ENCODE measurements at regions not wholly inside any gene's neighbourhood (a gene's known extent, or its start where the extent isn't known, plus 50 kb on each side); places are given as distances from the start of the nearest gene placed in this dataset.
"Not testable (repeated sequence)": the region's sequence is repeated elsewhere in the genome, so short reads cannot be mapped to it uniquely, and the experiment has no call there.

DNA sequence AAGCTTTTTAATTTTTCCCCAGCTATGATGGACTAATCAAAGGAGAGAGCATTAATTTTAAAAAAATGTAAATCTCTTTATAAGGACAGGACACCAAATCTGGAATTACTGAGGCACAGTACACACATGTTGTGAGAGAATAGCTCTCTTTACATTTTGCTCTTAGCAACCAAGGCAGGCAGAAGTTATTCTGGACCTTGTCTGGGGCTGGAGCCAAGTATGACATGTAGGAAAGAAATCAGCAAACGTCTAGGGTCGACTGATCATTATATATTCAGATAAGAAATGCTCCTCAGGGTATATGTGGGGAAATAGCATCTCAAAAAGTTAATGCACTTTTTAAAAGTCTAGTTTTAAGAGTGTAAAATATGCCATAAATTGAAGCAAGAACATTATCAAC is 1330.0 kb upstream of the CELF4 start:
- peak; percentile 56 for DNase-seq

DNA sequence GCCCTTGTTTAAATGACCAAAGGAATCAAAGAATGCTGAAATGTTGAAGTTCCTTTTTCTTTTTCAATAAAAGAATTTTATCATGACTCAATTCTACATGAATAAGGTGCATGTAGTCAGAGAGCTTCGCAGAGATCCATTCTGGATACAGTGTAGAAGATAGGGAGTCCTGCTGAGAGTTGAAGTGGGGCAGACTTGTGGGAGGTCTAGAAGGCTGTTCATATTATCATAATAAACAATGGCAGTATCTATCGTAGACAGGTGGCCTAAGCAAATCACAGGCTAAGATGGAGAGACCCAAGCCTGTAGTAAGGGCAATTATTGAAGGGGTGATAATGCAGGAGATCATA is 1322.0 kb upstream of the CELF4 start:
- DNase-seq: no peak

DNA sequence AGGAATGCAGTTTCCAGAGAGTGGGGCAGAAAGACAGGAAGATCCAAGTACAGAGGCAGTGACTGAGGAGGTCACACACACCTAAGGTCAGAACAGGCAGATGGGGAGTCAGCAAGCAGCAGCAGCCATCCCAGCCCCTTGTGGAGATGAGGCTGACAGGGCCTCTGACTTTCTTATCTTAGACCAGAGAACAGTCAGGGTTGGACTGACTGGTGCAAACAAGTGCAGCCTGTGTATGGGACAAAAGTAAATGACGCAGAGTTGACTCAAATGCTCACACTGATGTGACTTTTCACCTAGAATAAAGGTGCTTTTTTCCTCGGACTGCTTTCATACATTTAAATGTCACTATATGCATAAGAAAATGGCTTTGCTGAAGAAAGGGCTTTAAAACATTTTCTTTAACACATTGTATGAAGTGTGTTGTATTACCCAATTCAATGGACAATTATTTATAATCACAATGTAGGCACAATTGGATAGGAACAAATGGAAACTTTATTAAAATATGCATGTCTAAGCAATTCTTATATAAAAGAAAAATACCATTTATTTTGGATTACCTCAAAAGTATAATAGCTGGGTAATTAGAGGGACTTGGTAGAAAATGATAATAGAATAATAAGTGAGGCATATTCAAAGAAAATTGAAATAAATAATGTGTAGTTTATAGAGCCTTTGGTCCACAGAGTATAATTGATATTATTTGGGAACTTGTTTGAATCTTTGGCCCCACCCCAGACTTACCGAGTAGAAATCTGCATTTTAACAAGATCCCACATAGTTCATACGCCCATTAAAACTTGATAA is 1321.5 kb upstream of the CELF4 start:
- no peak for DNase-seq

DNA sequence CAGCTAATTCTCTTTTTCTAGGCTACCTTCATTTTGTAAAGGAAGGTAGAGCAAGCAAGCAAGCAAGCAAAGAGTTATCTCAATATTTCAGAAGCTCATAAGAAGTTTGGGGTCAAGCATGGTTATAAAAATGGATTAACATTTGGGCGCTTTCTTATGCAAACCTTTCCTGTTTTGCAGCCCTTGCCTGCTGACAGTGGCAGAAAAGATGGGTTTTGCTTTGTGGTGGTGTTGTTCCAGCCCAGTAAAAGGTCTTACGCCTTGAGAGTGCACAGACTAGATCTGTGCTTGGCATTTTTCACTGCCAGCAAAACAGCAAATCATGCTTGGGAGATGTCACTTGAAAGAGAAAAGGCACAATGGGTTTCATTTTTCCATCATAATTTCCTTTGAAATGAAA is 1320.6 kb upstream of the CELF4 start:
- no peak for DNase-seq

DNA sequence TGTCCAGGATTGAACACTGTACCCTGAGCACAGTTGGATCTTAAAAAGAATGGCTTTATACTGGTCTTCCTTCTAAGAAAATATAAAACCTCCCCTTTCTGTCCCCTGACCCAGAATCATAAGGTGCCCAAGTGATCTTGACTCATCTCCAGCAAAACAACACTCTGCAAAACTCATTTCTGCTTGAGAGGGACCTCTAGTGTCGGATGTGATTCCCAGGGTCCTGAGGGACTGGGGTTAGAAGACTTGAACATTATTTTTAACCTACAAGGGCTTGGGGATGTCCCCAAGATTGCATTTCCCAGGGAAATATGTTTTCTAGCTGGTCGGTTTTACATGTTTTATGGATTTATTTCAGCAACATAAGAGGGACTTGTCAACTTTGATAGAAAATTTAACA is 1318.5 kb upstream of the CELF4 start:
- no peak for DNase-seq

DNA sequence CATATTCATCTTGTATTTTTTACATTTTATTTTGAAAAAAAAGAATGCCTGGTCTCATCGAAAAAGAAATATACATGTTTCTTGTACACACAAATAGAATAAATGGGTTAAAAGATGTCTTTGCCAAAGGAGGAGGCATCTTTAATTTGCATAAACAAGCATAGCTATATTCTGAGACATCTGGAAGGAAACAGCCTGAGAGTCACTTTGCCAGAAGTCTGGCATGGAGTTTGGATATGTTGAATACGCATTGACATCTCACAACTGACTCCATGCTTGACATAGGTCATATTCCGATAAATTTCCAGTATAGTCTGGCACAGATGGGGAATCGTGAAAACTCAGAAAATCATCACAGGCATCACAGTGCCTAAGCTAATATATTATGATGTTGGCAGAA is 1317.5 kb upstream of the CELF4 start:
- no peak for DNase-seq

DNA sequence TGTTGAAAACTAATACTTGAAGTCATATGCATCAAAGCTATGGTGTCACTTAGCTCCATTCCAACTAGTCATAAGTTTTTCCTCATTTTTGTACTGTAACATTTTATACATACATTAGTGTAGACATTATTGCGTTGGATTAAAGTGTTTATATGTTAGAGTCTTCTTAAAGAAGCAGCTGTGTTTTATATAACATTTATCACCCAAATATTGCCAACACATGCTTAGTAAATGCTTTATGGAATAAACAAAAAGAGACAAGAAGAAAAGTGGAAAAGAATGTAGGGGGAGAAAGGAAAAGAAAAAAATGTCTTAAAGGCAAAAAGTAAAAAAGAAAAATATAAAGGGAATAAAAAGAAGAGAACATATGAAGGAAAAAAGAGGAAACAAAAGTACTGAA is 1314.3 kb upstream of the CELF4 start:
- no peak for DNase-seq

DNA sequence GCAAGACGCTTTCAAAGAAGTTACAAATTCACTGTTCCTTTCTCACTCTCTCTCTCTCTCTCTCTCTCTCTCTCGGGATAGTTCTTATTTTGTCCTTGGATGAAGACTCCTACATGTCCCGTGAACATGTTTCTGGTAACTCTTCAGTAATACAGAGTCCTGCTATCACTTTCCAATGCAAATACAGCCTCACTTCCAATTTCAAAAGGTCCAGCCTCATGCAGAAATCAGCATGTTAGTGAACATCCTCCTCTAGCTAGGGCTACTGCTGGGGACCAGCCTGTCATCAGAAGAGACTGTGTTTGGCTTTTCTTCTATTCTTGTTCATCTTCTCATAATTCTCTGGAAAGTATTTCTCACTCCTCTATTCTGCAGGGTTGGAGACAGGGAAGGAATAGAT is 1306.7 kb upstream of the CELF4 start:
- DNase-seq: no peak

DNA sequence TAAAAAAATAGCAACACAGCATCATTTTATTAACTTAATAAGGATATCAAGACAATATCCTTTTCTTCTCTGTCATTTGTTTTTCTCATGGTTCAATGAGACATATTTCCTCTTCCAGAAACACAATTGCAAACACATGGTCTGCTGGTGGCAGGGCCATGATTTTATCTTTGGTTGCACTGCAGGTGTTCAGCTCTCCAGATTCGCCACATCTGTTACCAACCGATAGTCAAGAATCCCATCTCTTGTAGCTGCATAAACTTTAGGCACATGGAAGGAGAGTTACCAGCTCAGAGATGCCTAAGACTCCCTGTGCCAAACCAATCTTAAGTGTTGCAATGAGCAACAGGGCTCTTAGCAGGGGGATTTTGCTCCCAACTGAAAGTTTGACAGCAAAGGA is 1303.2 kb upstream of the CELF4 start:
- DNase-seq: no peak

DNA sequence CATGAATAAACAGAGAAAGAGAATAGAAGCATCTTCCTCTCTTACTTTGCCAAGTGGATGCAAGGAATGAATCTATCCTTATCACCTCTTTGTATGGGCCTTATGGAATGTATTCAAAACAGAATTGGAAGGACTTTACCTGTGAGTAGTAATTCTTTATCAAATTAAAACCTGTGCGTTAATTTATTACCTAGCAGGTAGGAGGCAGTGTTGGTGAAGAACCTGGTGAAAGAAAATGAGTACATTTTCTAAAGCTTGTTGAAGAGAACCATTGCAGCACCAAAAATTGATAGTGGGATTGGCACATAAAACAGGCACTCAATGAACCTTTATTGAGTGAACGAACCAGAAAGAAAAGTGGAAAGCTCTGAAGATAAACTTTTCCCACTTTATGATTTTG is 1302.1 kb upstream of the CELF4 start:
- no peak for DNase-seq

DNA sequence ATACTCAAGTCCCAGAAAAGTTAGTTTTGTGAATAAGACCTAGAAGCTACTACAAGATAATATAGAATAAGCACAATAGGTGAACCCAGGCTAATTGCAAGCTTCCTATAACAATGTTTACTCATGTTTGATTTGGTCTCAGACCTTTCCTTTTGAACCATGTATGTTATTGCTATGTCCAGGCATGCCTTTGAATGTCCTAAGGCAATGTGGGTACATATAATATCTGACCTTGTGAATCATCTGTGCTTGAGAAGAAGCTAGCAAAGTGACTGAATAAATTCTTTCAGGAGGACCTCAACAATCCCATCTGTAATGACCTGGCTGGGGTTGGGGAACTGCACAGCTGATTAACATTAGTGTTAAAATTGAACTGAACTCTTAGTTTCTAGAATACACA is 1285.9 kb upstream of the CELF4 start:
- no peak for DNase-seq

DNA sequence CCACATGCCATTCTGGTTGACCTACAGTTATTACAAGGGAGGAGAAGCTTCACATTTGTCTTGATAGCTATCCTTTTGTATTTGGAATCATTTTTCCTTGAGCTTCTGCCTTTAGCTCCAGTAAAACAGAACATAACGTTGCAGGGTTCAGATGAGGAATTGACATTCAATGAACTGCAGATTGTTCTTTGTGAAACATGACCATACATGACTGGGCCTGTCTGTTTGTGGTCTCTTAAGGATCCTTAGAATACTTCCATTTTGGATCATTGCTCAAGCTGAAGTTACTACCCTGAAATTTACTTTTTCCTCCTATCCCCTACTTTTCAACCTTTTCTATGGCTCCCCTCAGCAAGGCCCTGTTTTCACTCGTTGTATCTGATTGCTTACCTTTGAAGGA is 1281.7 kb upstream of the CELF4 start:
- DNase-seq: no peak

DNA sequence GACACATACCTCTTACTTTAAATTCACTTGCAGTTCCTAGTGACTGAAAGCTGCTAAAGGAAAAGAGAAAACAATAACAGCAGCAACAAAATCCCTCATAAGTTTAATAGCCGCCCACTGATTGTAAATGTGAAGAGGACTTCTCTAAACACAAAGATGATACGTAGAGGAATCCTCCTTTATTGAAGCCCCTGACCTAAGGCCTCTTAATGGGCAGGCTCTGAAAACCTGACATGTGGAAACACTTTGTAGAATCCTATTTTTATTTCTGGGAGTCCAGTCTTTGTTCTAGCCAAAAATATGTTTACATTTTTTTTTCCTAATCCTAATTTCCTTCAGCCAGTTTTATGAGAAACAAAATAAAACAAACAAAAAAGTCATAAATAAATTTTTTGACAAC is 1277.7 kb upstream of the CELF4 start:
- DNase-seq: no peak

DNA sequence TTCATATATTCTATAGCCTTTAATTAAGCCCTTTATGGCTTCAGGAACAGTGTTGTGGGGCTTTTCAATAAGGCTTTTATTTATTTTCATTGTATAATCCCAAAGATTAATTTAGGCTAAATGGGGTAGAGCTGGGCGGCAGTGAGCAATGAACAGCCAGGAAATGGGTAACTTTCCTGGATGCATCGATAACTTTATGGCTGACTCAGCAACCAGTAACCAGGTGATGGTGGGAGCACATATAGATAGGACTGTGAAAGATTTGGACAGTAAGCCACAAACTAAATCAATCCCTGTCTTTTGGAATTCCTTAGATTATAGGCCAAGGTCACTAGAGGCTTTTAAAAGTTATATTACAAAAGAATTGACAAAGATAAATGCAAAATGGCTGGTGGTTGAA is 1260.6 kb upstream of the CELF4 start:
- DNase-seq: no peak

DNA sequence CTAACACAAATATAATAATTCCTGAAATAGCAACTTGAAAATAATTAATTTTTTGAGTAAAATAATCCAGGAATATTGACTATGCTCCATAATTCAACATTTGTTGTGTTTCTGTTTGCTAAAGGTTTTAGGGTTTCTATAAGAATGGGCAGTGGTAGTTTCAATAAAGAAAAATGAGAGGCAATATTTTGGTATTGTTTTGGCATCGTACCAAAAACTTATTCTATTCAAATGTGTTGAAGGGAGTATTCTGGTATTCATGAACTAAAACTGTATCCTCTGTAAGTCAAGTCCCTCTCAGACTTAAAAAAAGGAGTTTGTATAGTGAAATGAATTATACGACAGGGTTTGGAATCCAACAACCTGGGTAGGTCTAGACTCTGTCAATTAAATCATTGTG is 1245.6 kb upstream of the CELF4 start:
- DNase-seq: no peak

DNA sequence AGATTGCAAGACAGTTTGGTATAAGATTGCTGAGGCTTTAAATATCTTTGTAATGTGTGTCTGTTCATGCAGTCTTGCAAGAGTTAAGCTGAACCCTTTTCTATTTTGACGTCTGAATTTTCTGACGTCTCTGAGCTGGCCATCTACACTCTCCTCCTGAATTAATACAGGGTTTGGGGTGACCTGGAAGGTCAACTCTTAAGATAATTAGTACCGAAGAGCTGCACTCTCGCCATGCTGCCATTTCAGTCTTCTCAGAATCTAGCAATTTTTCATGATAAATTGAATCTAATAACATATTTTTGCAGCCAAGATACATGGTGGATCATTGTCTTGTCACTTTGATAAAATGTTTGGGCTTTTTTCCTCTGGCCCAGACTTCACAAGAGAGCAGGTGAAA is 1245.2 kb upstream of the CELF4 start:
- DNase-seq: no peak

DNA sequence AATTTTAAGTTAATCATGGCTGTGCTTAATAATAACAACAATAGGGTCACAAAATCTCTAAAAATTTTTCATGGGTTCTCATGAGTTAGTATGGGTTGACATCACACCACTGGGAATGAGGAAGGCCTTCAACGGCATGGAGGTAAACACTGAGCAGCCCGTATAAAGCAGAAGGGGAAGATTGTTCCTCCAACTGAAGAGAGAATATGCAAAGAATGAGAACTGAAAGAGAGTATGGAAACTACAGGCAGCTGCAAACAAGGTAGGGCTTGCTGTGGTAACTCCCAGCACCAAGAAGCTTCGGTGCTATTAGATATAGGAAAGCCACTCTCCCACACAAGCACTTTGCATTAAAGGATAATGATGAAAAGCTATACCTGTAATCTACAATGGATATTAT is 1242.3 kb upstream of the CELF4 start:
- DNase-seq: no peak

DNA sequence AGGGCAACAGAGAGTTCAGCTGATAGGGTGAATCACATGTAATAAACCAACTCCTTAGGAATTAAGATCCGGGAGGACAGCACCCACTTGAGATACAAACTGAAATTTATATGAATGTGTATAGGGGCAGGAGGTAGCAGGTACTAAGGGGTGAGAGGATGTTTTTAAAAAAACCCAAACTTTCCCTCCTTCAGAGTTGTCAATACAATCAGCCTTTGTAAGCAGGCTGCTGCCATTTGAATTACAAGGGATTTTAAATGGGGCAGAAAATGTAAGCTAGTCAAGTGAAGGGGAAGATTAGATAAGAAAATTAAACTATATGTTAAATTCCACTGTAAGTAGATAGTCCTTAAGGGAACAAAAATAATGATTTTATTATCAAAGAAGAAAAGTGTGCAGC is 1239.7 kb upstream of the CELF4 start:
- no peak for DNase-seq

DNA sequence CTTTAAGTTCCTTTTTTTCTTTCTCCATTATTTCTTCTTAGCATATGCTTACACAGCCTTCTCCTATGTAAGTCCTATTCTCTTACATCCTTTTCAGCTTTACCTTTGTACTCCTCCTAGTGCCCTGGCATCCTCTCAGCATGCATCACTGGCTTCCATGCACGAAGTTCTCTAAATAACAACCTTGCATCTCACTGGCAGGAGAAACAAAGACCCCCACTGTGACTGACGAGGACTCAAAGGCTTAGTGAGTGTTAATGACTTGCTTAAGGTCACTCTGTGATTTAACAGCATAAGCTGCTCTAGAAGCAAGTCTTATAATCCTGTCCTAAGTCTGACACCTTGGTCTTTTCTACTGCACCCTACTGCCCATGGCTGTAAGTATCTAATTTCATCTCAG is 1236.0 kb upstream of the CELF4 start:
- DNase-seq: no peak

DNA sequence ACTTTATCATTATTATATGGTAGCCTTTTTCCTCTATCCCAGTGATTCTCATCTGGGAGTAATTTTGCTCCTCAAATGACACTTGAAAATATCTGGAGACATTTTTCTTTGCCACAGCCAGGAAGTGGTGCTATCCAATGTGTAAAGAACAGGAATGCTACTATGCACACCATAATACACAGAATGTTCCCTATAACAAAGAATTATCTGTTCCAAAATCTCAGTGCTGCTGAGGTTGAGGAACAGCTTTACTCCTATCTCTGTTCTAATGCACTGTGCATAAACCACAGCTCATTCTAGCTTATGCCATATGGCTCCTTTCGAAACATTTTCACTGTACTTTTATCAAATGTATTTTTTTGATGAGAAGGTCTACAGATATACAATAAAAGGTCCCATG is 1231.2 kb upstream of the CELF4 start:
- no peak for DNase-seq

DNA sequence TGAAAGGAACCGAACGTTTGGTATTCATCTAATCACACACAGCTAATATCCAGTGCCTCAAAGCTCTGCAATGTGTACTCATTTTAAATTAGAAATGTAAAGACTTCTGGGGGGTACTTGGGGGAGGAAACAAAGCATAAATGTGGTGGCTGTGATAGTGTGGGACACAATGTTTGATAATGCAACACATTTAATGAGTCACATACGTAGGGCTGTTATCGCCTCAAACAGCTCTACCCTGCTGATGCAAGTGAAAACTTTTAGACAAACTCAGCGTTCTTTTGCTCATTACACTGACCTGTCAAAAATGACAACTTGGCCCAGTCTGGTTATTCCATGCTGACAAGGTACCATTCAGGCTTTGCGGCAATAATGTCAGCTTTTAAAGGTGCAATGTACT is 1227.1 kb upstream of the CELF4 start:
- no peak for DNase-seq

DNA sequence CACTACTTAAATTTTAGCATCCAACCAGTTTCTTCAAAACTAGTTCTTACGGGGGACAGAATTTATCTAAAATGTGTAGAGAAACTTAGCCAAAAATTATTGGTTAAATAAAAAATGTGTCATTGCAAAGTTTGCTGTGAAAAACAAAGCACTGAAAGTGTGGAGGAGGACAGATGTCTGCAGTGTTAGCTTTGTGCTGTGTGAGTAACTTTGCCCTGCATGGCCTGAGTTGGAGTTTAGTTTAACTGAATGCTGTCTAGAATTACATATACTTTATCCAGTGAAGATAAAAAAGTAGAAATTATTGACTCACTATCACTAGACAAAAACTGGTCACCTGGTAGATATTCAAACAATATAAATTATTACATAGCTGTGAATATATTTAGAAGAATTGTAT is 1225.2 kb upstream of the CELF4 start:
- no peak for DNase-seq

DNA sequence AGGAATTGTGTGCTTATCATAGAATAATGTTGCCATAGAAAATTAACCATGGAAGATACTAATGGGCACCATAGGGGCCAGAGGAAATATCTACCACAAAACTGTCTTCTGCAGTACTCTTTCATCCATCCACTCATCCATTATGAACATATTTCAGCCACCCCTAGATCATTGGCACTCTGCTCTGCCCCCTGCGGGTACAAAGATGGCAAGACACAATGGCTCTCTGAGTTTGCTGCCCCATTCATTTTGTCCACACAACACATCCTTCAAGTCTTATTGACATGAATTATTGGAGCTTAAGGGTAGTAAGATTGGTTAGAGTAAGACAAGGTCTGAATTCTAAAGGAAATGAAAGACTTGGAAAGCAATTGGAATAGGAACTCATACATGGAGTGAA is 1224.7 kb upstream of the CELF4 start:
- DNase-seq: no peak

DNA sequence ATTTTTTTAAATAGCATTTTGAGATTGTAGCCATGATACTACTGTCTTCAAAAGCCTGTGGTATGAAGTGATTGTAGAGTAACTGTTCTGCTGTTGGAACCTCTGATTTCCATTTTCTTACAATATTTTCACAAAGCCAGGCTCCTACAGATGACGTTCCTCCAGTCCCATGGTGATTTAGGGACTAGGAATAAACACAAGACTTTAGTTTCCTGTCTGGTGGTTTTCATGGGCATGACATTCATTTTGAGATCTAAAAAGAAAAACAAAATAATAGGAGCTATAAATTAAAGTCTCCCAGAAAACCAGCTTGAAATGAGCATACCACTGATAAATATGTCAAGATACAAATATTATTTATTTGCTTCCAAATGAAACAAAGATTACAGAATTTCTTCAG is 1223.5 kb upstream of the CELF4 start:
- no peak for DNase-seq

DNA sequence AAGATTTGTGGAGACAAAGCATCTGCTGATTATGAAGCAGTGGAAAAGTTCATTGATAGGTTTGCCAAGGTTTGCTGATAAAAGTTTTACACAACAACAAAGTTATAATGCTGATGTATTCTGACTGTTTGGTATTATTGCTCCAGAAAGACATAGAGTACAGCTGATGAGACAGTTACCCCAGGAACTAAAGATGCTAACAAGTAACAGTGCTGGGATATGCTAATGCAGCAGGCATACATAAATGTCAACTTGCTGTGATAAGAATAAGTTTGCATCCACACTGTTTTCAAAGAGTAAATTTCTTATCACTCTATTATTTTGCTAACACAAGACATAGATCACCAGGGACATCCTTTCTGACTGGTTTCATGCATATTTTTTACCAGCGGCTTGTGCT is 1221.3 kb upstream of the CELF4 start:
- DNase-seq: no peak

DNA sequence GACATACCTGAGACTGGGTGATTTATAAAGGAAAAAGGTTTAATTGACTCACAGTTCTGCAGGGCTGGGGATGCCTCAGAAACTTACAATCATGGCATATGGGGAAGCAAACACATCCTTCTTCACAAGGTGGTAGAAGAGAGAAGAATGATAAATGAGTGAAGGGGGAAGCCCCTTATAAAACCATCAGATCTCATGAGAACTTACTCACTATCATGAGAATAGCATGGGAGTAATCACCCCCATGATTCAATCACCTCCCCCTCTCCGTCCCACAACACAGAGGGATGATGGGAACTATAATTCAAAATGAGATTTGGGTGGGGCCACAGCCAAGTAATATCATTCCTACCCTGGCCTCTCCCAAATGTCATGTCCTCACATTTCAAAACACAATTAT is 1206.0 kb upstream of the CELF4 start:
- not testable (repeated sequence) for DNase-seq

All from femur (tissue), 1 donor.